LNCaP clone FGC (cell line): ENCODE measurements at regions not wholly inside any gene's neighbourhood (a gene's known extent, or its start where the extent isn't known, plus 50 kb on each side); places are given as distances from the start of the nearest gene placed in this dataset.

Experiments used
- DNase-seq: peaks from one replicate; pipeline ENCODE4 v3.0.0-alpha.2; 2011; ENCODE audit warnings: low read depth
- H3K4me3 ChIP-seq: 2 replicates; pipeline ENCODE4 v1.5.1; 2011; ENCODE audit warnings: mild to moderate bottlenecking, low read depth, low read length, control low read depth
- CTCF ChIP-seq: IDR thresholded peaks from 2 replicates; pipeline ENCODE4 v1.5.1; 2012; ENCODE audit warnings: mild to moderate bottlenecking; ENCODE audit not compliant: control insufficient read depth, insufficient read depth; ENCODE audit errors: extremely low read depth

GRCh38 chr11:87849216-87849615 is 326.0 kb downstream of the RAB38 start:
- DNase-seq, result no peak
- no peak overlapping the region for H3K4me3 ChIP-seq
- TF ChIP-seq CTCF, result no peak

- DNase-seq, result no peak
- no peak overlapping the region for H3K4me3 ChIP-seq
- no peak for TF ChIP-seq CTCF
Observed at GRCh38 chr11:87840786-87841185, 334.5 kb downstream of the RAB38 start.

DNA sequence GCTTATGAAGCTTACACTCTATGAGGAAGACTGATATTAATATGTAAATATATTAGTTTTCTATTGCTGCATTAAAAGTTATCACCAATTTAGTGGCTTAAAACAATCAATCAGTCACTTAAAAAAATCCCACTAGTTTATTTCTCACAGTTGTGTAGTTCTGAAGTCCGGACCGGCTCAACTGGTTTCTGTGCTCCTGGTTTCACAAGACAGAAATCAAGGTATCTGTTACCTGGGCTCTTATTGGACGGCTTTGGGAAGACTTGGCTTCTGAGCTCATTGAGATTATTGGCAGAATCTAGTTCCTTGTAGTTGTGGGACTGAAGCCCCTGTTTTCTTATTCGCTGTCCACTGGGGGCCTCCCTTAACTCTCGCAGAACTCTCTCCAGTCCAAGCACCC is 343.0 kb downstream of the RAB38 start:
- H3K4me3 ChIP-seq, result no peak overlapping the region
- TF ChIP-seq CTCF, result no peak
- no peak for DNase-seq

DNA sequence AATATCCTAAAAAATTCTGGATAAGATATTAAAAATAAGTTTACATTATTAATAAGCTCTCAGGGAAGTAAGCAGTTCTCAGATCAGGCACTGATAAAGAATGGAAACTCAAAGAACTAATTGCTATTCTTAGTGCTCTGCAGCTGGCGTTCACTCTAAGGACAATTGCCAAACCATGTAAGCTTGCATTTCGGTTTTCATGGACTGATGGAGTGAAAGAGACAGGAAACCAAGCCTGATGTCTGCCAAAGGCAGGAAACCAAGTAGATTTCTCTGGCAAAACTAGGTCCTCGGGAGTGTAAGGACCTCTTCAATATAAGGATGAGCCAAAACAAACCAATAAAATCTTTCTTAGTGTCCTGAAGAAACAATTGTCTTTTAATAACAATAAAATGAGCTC is 355.2 kb downstream of the RAB38 start:
- TF ChIP-seq CTCF, result no peak
- no peak overlapping the region for H3K4me3 ChIP-seq
- no peak for DNase-seq

- TF ChIP-seq CTCF, result no peak
- DNase-seq, result no peak
- no peak overlapping the region for H3K4me3 ChIP-seq
Observed at GRCh38 chr11:87819151-87819550, 356.1 kb downstream of the RAB38 start.

DNA sequence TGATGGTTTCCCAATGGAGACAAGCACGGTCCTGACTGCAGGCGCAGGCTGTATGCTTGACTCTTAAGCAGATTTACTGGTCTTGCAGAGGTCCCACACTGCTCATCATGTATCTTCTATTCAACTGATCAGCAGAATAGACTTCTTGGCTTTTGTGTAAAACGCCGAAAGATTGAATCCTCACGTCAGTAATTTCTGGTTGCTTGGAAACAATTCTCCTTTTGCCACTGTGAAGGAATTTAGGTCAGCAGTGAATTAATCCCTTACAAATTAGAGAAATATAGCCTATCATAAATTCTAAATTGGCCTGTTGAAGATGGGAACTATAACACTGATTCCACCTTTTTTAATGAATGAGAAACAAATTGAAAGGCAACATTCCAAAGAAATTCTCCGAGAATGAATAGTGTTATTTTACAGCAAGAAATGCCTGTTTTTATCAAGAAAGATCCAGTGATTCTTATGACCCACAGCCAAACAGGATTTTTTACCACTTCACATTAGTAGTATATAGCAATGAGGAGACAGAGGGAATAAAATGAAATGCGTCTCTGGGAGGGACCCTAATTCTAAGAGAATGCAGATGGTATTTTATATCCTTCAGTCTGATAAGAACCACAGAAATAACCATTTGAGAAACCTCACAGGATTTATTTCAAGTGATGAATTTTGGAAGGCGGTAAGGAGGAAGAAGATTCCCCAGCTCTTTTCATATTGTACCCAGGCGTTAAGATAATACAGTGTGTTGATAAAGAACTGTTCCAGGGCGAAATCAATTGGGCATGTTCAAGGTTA is 362.5 kb downstream of the RAB38 start:
- H3K4me3 ChIP-seq, result no peak overlapping the region
- no peak for TF ChIP-seq CTCF
- DNase-seq, result no peak

GRCh38 chr11:87810486-87810885 is 364.8 kb downstream of the RAB38 start:
- DNase-seq, result no peak
- no peak overlapping the region for H3K4me3 ChIP-seq
- TF ChIP-seq CTCF, result no peak
